NCI-H2171 (cell line): ENCODE measurements at regions not wholly inside any gene's neighbourhood (a gene's known extent, or its start where the extent isn't known, plus 50 kb on each side); places are given as distances from the start of the nearest gene placed in this dataset.
"Not testable (repeated sequence)": the region's sequence is repeated elsewhere in the genome, so short reads cannot be mapped to it uniquely, and the experiment has no call there.

Source experiments
- DNase-seq: peaks from one replicate; lab custom pipeline; 2025; lab: John Stamatoyannopoulos, UW

- no peak for DNase-seq
Observed at GRCh38 chr4:164596927-164597326, 157.0 kb upstream of the SMIM31 start.

GRCh38 chr4:164601653-164602052 is 152.3 kb upstream of the SMIM31 start:
- no peak for DNase-seq

- DNase-seq = not testable (repeated sequence)
Observed at GRCh38 chr4:164605791-164606190, 148.1 kb upstream of the SMIM31 start.

- DNase-seq = no peak
Observed at GRCh38 chr4:164606478-164606877, 147.5 kb upstream of the SMIM31 start.

GRCh38 chr4:164613256-164613655 is 140.7 kb upstream of the SMIM31 start:
- DNase-seq = no peak

- DNase-seq = no peak
Observed at GRCh38 chr4:164613792-164614191, 140.1 kb upstream of the SMIM31 start.

- no peak for DNase-seq
Observed at GRCh38 chr4:164614329-164614728, 139.6 kb upstream of the SMIM31 start.

GRCh38 chr4:164614999-164615398 is 138.9 kb upstream of the SMIM31 start:
- no peak for DNase-seq

GRCh38 chr4:164615964-164616363 is 138.0 kb upstream of the SMIM31 start:
- no peak for DNase-seq

GRCh38 chr4:164616961-164617360 is 137.0 kb upstream of the SMIM31 start:
- no peak for DNase-seq

- DNase-seq = no peak
Observed at GRCh38 chr4:164617426-164617825, 136.5 kb upstream of the SMIM31 start.

- no peak for DNase-seq
Observed at GRCh38 chr4:164617911-164618310, 136.0 kb upstream of the SMIM31 start.

GRCh38 chr4:164621886-164622521 is 131.9 kb upstream of the SMIM31 start:
- DNase-seq = no peak

- no peak for DNase-seq
Observed at GRCh38 chr4:164623099-164623498, 130.8 kb upstream of the SMIM31 start.

GRCh38 chr4:164639001-164639400 is 114.9 kb upstream of the SMIM31 start:
- DNase-seq = no peak

GRCh38 chr4:164648151-164648848 is 105.6 kb upstream of the SMIM31 start:
- no peak for DNase-seq

GRCh38 chr4:164648849-164649212 is 105.1 kb upstream of the SMIM31 start:
- DNase-seq = no peak

GRCh38 chr4:164659765-164660164 is 94.2 kb upstream of the SMIM31 start:
- no peak for DNase-seq

- not testable (repeated sequence) for DNase-seq
Observed at GRCh38 chr4:164676152-164676551, 77.8 kb upstream of the SMIM31 start.

- no peak for DNase-seq
Observed at GRCh38 chr4:164683040-164683439, 70.9 kb upstream of the SMIM31 start.

GRCh38 chr4:164695650-164696049 is 58.3 kb upstream of the SMIM31 start:
- no peak for DNase-seq

GRCh38 chr4:164700471-164700870 is 53.5 kb upstream of the SMIM31 start:
- no peak for DNase-seq

- DNase-seq = no peak
Observed at GRCh38 chr4:164701665-164702064, 52.3 kb upstream of the SMIM31 start.
